ENCODE measurements at regions not wholly inside any gene's neighbourhood (a gene's known extent, or its start where the extent isn't known, plus 50 kb on each side); places are given as distances from the start of the nearest gene placed in this dataset.
A peak's percentile ranks its signal among the peaks of the same experiment; 100 is the strongest.

DNA sequence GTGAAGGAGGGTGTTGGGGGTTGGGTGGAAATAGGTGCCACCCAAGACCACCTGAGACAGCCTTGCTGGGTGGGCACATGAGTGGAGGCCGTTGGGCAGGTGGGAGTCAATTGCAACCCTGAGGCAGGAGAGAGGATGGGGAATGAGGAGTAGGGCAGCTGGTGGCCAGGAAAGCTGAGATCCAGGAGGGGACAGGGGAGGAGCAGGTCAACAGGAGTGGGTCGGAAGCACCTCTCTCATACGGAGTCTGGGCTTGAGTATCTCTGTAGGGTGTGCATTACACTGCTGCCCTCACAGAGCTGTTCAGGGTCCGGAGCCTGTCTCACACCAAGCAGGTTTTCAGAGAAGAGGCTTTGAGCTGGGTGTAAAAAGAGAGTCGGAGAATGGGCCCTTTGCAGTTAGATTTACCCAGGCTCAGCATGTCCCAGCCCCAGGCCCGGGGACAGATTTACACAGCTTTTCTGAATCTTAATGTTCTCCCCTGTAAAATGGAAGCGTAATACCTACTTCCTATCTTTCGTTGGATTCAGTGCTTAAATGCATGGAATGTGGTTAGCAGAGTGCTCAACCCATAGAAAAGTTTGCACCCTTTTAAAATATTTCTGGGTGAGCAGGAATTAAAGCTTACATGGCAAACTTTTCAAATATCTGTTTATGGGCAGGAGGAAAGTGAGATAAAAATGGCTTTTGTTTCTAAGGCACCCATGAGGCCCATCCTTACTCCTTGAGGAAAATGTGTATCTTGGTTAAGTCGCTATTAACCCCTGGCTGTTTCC, 144.0 kb upstream of the MYCN start:
- no peak for DNase-seq

DNA sequence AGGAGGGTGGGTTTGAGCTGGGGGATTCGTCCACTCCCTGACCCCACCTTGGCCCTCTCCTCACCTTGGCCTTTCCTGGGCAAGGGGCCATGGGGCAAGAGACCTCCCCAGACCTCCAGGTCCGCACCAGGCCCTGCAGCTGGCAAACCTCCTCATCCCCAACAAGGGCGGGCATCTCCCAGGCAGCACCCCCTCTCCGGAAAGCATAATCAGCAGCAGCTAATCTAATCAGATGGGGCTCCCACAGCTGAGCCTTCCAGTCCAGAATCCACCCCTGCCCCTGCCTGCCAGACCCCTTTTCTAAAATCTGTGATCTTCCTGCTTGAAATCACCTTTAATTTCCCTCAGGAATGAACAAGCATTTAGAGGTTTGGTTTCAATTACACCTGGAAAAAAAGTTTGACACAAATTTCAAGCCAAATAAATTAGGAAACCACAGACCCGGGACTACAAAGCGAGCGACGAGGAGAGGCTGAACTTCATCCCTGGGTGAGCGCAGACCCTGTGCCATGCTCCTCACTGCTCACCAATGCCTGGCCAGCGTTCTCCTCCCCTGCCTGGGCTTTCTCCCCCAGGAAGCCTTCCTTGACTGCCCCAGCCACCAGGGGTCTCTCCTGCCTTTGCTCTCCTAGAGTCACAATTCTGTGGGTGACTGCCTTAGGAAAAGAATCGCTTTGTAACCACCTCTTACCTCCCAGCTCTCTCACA, 143.0 kb upstream of the MYCN start:
- no peak for DNase-seq

DNA sequence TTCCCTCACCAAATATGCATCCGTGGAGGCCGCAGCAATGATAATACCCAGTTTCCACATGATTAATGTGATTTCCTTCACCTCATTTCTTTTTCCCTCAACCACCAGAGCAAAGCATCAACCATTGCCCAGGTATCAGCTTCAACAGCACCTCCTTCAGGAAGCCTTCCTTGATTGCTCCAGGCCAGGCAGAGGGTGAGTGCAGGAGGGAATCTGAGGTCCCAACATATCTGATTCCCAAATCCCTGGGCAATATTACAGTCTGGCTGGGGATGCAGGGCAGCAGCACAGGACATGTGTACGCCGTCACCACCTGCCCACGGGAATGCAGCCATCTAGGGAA, 142.4 kb upstream of the MYCN start:
- DNase-seq: no peak

DNA sequence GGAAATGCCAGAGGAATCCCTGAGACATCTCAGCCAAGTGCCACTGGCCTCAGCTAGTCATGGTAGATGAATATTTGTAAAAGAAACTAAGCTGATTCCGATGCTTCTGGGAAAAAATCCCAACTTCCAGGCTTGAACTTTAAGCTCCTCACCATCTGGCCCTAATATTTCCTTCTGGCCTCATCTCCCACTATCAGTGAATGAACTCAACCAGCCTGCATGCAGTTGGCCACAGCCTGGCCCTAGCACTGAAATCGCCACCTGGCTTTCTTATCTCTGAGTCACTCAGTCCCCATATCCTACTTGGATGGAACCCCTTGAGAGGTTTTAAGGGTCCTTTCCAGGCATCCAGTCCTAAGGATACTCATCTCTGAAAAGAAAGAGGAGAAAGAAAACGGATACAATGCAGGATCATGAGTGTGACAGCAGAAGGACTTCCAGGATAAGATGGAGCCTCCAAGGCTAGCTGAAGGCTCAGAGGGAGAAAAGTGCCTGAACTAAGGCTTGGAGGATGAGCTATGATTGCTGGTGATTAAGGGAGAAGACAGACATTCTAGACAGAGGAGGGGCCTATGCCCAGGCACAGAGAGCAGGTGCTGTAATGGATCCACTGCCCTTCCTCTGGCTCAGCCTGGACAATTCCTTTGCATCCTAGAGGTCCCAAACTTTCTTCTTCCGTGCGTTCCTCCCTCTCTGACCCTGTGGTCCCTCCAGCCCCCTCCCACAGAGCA, 141.5 kb upstream of the MYCN start:
- no peak for DNase-seq

DNA sequence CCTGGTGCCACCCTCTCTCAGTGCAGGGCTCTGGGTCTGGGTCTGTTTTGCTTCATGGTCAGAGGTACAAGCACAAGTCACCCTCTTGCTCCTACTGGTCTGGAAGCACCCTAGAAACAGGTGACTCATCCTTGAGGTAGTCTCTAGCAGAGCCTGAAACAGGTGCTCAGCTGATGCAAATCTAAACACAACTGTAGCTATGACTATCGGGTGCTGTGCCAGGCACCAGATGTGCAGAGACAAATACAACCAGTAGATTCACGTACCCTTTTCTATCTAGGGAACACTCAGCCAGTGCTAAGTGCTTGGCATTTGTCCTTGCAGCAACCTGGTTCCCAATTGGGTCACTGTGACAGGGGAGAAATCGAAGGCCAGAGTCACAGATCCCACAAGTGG, 140.9 kb upstream of the MYCN start:
- DNase-seq: no peak

DNA sequence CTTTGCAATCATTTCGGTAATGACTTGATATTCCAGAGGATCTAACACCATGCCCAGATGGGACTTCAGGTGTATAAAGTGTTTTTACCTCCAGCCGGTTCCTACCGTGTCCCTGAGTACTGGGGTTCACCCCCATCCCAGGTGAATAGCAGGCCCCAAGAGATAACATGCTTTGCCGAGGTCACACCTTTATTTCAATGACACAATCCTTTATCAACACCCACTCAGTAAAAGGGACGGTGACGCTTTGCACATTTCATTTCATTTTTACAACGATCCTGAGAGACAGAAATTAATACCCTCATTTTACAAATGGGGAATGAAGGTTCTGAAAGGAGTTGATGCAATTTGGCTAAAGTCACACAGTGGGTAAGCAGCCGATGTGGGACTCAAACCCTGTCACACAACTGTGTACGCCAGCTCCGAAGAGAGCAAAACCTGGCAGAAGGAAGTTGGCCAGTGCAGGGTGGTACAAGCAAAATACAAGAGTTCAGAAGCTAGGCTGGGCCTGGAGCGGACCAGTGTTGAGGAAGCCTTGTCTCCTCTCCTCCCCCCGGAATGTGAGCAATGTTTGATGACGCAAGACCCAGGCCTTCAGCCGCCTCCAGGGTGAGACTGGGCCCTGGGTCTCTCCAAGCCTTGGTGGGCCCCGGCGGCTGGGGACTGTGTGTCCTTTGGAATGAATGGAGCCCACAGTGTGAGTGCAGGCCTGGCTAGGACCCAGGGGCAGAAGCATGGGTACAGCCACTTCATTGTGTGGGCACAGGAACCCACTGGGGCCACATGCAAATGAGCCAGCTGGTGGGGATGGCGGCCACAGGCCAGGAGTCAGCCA, 139.6 kb upstream of the MYCN start:
- no peak for DNase-seq

DNA sequence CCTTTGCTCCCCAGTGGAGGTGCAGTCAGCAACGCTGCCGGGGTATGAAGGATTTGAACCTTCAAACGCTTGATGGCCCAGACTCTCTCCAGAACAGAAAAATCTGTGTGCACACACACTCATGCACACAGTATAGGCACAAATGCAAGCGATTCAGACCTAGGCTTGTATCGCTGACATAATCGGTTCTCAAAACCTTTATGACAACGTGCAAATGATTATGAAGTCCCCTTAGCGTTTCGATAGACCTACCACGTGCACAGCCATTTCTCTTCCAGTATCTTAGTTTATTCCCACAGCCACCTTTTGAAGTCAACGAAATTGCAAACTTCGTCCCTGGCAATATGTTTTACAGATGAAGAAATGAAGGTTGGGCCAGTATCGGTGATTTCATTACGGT, 138.9 kb upstream of the MYCN start:
- DNase-seq: no peak

DNA sequence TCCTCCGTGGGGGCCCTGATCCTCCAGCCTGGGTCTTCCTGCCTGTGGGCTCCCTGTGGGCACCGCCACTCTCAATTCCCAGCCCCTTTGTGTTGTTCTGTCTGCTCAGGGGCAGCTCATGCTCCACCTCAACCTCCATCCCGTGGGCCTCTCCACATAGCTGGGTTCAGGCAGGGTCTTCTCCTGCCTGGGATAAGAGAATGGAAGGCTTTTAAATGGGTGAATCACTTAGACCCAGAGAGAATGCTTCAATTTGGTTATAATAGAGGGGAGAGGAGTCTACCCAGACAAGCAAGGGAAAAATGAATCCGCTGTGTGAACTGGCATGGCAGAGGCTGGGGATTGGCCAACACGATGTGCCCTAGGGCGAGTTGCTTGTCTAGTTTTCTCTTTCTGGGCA, 138.4 kb upstream of the MYCN start:
- no peak for DNase-seq

DNA sequence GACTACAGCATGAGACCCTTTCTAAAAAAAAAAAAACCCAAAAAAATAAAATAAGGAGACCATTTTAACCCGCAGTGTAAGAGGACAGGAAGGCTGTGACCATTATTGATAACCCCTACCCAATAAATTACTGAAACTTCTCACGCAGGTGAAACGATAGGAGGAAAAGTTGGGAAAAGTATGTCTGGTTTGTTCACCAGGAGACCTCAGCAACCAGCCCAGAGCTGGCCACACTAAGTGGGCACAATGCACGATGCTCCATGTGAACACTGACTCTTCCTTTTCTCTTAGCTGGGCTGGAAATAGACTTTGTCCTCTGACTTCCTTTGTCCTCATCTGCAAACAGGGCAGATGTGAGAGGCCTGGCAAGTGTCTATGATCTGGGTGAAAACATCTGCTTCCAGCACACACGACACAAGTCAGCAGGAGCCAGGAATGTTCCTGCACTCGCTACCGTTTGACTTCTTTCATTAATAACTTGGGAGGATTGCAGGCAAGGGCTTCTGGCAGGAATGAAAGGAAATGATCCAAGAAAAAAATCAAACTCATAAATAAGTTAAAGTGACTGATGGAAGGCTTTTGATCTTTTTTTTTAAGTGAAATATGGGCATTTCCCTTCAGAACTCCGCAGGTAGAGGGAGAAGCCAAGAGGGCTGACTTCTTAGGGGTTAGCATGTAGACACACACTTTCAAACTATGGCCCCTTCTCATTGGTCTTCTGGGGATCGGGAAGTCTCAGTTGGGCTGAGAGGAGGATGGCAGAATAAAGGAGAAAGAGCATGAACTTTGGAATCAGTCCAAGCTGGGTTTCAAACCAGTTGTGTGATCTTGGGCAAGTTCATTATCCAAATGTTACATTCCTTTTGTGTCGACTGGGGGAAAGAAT, 137.4 kb upstream of the MYCN start:
- no peak for DNase-seq

DNA sequence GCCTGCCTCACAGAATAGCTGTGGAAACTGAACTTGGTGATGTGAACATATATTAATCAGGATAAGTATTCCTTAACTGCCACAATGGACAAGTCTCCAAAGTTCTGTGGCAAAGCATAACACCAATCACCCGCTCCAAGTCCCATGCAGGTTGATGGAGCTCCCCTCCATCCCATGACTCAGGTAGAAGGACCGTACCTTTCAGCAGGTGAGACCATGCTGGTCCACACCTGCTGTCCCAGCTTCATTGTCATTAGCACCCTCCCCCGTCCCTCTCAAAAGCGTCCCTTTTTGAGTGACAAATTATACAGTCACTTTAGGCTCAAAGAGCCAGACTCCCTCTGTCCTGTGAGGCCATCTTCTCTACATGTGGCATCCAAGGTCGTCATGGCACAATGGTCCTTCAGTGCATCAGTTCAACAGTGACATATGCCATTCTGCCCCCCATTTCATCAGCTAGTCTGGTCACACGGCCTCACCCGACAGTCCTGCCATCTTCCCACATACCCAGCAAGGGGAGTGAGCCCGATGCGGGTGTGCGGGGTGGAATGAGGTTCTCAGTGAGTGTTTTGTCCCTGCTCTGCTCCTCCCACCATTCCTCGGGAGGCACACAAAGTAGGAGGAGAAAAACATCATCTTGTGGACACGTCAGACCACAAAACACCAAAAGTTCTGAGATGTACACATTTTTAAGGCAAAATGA, 136.7 kb upstream of the MYCN start:
- no peak for DNase-seq

DNA sequence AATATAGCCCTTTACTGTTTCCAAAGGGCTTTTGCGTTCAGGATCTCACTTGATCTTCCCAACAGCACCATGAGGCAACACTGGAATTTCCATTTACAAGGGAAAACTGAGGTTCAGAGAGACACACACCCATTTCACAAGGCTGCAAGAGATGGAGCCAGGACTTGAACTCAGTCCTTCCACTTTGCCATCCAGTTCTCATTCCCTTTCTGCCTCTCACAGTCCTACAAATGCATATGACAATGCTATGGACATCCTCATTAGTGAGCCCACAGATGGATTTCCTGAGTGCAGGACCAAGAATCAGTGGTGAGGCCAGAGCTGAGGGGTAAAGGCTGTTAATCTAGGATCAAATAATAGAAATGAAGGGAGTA, 136.1 kb upstream of the MYCN start:
- DNase-seq: no peak

DNA sequence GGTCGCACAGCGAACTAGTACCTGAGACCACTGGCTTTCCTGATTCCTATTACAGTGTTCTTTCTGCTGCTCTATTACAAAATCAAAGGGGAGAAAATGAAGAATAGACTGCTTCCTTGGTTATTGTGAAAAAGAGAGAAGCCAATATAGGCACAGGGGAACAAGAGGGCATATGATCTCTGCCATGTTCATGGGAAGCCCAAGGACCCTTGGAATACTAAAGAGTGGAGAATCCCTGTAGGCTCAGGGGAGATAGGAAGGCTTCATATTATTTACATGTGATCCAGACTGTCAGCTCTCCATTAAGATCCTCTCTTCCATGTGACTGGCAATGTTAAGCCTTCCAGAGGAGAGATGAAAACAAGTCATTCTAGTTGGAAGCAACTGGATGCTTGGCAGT, 135.7 kb upstream of the MYCN start:
- no peak for DNase-seq

DNA sequence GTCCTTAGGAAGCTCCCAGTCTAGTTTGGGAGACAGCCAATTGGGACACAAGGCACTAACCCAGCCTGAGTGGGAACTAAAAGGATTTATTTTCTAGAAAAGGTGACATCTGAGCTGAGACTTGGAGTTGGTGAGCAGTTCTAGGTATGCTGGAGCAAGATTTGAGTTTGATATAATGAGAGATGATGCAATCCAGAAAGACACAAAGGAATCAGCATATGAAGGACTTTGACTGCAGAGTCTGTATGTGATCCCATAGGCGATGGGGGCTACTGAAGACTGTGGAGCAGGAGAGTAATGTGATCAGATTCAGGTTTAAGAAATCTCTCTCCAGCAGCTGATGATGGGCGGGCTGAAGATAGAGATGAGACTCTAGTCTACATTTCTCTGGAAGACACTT, 135.1 kb upstream of the MYCN start:
- DNase-seq: no peak

DNA sequence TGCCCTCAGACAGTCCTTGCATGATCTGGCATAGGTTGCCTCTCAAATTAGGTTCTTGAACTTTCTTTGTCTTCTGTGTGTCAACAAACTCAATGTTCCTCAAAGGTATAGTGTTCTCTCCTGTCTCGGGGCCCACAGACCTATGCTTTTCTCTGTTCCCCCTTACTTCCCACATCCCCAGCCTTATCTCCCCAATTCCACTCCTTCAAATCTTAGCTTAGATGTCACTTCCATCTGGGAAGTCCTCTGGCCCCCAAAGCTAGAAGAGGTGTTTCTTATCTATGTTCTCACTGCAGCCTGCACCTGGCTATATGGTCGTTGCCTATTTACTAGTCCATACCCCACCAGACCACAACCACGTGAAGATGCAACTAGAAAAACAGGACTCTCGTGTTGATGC, 134.6 kb upstream of the MYCN start:
- no peak for DNase-seq

DNA sequence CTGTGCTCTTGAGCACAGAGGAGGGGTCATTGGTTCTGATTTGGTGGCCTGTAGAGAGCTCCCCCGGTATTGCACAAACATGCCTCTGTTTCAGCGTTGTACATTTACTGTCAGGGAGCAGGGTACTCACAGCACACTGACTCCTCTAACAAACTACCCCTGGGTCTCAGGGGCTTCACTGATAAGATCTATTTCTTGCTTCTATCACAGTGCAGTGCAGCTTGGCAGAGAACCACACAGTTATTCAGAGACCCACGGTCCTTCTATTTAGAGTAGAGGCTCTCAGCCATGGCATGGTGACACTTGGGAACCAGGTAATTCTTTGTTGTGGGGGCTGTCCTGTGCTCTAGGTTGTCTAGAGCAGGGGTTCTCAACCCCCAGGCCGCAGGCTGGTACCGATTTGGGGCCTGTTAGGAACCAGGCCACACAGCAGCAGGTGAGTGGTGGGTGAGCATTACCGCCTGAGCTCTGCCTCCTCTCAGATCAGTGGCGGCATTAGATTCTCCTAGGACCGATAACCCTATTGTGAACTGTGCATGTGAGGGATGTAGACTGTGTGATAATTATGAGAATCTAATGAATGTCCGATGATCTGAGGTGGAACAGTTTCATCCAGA, 133.4 kb upstream of the MYCN start:
- no peak for DNase-seq

DNA sequence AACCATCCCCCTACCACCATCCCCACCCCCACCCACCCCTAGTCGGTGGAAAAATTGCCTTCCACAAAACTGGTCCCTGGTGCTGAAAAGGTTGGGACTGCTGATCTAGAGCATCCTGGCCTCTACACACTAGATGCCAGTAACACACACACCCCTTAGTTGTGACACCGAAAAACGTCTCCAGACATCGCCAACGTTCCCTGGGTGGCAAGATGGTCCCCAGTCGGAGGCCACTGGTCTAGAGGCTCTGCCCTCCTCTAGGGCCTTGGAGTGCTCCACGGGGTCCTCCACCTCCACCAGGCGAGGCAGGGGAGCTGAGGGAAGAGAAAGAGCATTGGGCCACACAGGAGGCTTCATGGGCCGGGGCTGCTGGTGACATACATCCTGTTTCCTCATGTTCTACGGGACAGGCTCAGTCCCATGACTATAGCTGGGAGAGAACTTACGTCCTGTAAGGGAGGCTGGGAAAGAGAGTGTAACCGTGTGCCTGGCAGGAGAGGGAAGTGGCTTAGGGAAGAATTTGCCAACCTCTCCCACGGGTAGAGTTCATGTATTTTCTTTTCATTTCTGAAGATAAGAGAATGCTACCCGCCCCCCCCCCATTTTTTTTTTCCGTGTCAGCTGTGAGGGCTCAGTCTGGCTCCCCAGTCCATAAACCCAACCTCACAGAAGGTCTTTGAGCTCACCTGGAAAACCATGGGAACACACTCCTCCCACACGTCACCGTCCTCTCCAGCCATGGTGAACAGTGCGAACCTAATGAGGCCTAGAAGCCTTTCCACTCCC, 132.7 kb upstream of the MYCN start:
- DNase-seq: no peak

DNA sequence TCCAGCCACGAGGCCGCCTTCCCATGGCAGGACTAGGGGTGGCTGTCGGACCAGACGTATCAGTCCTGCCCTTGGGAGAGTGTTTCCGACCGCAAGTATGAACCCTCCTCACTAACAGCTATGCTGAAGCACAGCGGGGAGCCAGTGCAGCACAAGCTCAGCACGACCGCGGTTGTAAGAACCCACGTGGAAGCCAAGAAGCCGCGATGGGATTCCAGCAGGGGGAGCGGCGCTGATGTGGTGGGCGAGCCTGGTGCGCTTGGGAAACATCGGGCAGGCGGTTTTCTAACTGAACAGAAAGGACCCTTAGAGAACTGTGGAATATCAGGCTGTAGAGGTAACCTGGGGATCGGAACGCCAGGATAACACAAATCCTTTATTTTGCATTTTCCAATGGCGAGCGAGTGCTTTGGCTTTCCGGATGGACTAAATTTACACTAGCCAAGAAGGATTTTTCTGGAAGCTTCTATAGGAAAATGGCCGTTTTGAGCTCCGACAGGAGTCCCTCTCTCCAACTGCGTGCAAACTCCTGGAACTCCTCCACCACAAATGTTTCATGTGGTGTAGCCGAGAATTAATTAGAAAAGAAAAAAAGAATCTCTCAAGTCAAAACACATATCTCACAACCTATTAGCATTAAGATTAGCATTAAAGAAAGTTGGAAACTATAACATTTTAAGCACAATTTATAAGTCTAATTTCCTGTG, 132.0 kb upstream of the MYCN start:
- DNase-seq: peak; percentile 69

DNA sequence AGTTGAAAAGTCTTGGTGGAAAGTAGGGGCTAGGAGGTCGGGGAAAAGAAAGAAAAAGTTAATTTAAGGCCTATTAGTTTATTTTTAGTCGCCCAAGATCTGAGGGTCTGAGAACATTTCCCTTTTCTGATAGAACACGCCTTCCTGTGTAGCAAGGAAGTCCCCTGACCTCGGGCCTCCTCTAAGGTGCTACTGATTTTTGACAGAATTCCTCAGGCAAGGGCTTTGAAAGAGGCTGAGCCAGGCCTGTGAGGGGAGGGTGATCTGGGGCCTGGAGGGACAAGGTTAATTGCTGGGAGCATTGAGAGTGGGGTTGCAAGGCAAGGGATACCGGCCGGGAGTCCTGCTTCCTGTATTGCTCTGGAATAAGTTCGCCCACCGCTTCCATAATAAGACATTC, 131.4 kb upstream of the MYCN start:
- peak; percentile 58 for DNase-seq

DNA sequence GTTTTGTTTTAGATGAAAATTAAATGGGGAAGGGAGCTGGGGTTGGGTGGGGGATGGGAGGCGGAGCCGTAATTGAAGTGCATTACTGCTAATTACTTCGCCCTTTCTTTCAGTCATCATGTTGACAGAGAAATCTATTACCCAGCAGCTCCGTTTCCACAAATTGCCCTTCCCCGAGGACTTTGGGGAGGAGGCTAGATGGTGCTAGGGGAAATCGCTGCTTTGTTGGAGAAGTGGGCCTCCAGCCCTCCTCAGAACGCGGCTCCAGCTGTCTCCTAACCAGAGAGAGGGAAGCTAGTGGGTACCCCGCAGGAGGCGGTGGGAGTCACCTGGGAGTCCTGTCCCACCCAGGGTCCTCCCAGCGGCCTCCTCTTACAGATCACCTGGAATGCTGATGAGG, 130.9 kb upstream of the MYCN start:
- DNase-seq: no peak

Data from eye (tissue), 1 donor.